ENCODE measurements at regions not wholly inside any gene's neighbourhood (a gene's known extent, or its start where the extent isn't known, plus 50 kb on each side); places are given as distances from the start of the nearest gene placed in this dataset.

GRCh38 chr6:23195487-23195886 lies 626.1 kb downstream of the HDGFL1 start:
- H3K36me3 ChIP-seq (ENCODE audit: control insufficient read depth in 2 of 2, extremely low read depth in 1 of 2, insufficient read depth in 2 of 2, low read length in 2 of 2), result no peaks in the 10 kb centered on the region
- peaks cover 0 to 1% of the 10 kb centered on the region in 2 experiments for H3K27me3 ChIP-seq (ENCODE audit: control insufficient read depth in 2 of 2, insufficient read depth in 2 of 2, low read length in 2 of 2)
- FAIRE-seq (no peak), DNase-seq (ENCODE audit: low read depth, low spot score) (no peak)
- BruUV-seq (replicated peaks), result no TSS peak
- no peak overlapping the region for H3K27ac ChIP-seq (ENCODE audit: insufficient read depth, low read depth, low read length)
- dilution Hi-C loops (cut with MboI; ENCODE audit: extremely low pct_ligation_motif_present, low sequenced_read_pairs), result no loop called here
- H3K4me2 ChIP-seq (ENCODE audit: insufficient read depth, low read length), result no peak overlapping the region
- H4K20me1 ChIP-seq (replicated peaks; ENCODE audit: control insufficient read depth, extremely low read depth, insufficient read depth, low read length), result no peaks in the 10 kb centered on the region
- H3K4me1 ChIP-seq (ENCODE audit: control insufficient read depth, extremely low read depth, insufficient read depth, low read length), result no peaks in the 10 kb centered on the region
- CTCF ChIA-PET, result no interaction called here
- no peak for TF ChIP-seq MAX (IDR thresholded peaks at IDR 0.05; ENCODE audit: insufficient read depth, insufficient read length)
- TF ChIP-seq MYC (IDR thresholded peaks at IDR 0.05; ENCODE audit: low read depth, low read length), result no peak
- no peak for TF ChIP-seq JUN (IDR thresholded peaks at IDR 0.05; ENCODE audit: borderline replicate concordance, insufficient read depth, insufficient read length, low read depth)
- TF ChIP-seq POLR2A (IDR thresholded peaks at IDR 0.05; ENCODE audit: low read depth, low read length), result no peak
- no peak for TF ChIP-seq GATA2 (IDR thresholded peaks at IDR 0.05; ENCODE audit: insufficient read depth, insufficient read length, low read depth, low read length)
- no peak for TF ChIP-seq CTCF (IDR thresholded peaks at IDR 0.05; ENCODE audit: extremely low read depth in 1 of 2, insufficient read depth in 1 of 2, low read depth in 1 of 2, low read length in 2 of 2)
- TF ChIP-seq FOS (IDR thresholded peaks at IDR 0.05; ENCODE audit: borderline replicate concordance, insufficient read depth, low read length), result no peak
- TF ChIP-seq EZH2 (IDR thresholded peaks at IDR 0.05; ENCODE audit: borderline replicate concordance, low read depth, low read length, severe bottlenecking), result no peak
- TF ChIP-seq POLR2AphosphoS5 (IDR thresholded peaks at IDR 0.05; ENCODE audit: insufficient read depth, low read depth, low read length), result no peak
- H3K9me3 ChIP-seq (replicated peaks; ENCODE audit: control insufficient read depth, insufficient read depth, low read length), result no peaks in the 10 kb centered on the region
- no peak overlapping the region for H3K4me3 ChIP-seq (replicated peaks in 1 of 3; ENCODE audit: insufficient read depth in 1 of 3, low read depth in 1 of 3, low read length in 3 of 3)
- H3K79me2 ChIP-seq (ENCODE audit: control insufficient read depth, insufficient read depth, low read length), result no peaks in the 10 kb centered on the region
- intact Hi-C loops (cut with micrococcal nuclease), result no loop called here
- no peaks in the 10 kb centered on the region for H3K9me1 ChIP-seq (replicated peaks; ENCODE audit: control insufficient read depth, extremely low read depth, insufficient read depth, low read length)
- no peak overlapping the region for H2AFZ ChIP-seq (ENCODE audit: low read depth, low read length)
- no peak overlapping the region for H3K9ac ChIP-seq (replicated peaks; ENCODE audit: extremely low read depth, insufficient read depth, low read length)
- POLR2A ChIA-PET, result no interaction called here
